GM12872 (cell line): ENCODE measurements at regions not wholly inside any gene's neighbourhood (a gene's known extent, or its start where the extent isn't known, plus 50 kb on each side); places are given as distances from the start of the nearest gene placed in this dataset.

Experiments
- TF ChIP-seq, protein P1 (sequence below): IDR thresholded peaks from 3 replicates; pipeline ENCODE4 v1.5.1; 2011; ENCODE audit warnings: low read depth, mild to moderate bottlenecking, low read length, moderate library complexity; ENCODE audit not compliant: insufficient read depth

DNA sequence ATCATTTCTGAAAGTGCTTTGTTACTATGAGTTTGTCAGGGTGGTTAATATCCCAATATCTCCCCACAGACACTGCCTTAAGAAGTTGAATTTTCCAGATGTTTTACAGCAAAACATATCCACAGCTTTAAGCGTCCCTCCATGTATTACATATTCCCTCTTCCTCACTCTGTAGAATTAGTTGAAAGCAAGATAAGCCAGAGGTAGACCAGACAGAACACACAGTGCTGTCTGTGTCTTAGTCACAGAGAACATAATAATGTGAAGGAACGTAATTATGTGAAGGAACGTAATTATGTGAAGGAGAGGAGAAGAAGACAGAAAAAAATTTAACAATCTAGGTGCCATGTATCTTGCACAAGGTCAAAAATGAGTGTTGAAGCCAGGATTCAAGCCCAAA, 81.9 kb upstream of the LRATD1 start:
- TF ChIP-seq, protein P1, sequence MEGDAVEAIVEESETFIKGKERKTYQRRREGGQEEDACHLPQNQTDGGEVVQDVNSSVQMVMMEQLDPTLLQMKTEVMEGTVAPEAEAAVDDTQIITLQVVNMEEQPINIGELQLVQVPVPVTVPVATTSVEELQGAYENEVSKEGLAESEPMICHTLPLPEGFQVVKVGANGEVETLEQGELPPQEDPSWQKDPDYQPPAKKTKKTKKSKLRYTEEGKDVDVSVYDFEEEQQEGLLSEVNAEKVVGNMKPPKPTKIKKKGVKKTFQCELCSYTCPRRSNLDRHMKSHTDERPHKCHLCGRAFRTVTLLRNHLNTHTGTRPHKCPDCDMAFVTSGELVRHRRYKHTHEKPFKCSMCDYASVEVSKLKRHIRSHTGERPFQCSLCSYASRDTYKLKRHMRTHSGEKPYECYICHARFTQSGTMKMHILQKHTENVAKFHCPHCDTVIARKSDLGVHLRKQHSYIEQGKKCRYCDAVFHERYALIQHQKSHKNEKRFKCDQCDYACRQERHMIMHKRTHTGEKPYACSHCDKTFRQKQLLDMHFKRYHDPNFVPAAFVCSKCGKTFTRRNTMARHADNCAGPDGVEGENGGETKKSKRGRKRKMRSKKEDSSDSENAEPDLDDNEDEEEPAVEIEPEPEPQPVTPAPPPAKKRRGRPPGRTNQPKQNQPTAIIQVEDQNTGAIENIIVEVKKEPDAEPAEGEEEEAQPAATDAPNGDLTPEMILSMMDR = no peak

DNA sequence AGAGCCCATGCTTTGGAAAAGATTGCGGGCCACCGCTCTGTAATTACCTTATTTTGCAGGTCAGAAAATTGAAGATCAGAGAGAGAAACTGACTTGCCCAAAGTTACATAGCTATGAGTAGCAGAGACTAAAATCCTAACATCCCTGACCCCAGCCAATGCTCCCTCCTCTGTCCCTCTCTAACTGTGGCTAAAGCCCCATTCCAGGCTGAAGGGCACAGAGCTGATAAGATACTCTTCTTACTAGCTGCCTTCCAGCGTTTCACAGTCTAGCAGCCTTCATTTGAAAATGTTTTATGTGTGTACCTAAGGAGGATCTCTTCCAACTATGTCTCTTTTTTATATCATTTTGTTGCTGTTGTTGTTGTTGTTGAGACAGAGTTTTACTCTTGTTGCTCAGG, 81.4 kb upstream of the LRATD1 start:
- TF ChIP-seq, protein P1 = no peak

GRCh38 chr2:14552286-14552685, 80.2 kb upstream of the LRATD1 start:
- TF ChIP-seq, protein P1 = no peak

DNA sequence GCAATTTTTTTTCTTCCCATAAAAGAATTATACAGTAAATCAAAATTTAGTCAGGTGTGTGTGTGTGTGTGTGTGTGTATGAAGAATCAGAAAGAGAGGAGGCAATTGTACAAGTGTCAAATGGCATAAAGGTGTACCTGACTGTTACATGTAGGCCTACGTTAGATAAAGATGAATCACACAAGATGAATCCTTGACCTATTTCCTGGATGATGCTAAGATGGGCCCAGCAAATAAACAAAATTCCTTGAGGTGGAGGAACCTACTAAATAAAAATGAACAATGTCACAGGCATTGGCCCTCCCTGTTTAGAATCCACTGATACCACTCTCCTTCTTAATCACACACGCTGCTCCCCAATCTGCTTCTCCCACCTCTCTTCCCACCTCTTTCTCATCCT, 79.7 kb upstream of the LRATD1 start:
- TF ChIP-seq, protein P1 = no peak

DNA sequence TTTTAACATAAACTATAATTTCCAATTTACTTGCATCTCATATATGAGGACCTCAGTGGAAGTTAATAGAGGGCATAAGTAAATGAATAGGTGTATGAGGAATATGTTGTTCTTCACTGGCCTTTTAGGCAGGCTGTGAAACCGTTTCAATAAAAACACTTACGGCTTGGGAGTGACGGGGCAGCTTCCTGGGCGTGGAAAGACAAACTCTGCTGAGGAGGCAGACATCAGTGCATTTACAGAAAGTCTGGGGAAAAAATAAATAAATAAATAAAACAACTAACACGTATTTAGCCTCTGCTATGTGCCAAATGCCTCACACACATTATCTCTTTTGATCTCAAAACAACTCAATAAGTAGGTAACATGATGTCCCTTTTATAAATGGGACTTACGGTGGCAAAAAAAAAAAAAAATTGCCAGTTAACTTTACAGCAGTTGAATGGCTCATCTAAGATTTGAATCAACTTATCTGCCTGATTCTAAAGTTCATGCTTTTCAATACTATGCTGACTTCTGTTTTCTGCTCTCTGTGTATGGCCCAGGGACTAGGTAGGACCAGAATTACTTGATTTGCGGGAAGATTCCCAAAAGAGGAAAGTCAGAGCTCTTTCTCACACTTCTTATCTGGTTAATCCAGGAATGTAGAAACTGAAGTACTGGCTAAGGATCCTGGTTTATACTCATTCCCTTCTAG, 77.5 kb upstream of the LRATD1 start:
- TF ChIP-seq, protein P1 = no peak

DNA sequence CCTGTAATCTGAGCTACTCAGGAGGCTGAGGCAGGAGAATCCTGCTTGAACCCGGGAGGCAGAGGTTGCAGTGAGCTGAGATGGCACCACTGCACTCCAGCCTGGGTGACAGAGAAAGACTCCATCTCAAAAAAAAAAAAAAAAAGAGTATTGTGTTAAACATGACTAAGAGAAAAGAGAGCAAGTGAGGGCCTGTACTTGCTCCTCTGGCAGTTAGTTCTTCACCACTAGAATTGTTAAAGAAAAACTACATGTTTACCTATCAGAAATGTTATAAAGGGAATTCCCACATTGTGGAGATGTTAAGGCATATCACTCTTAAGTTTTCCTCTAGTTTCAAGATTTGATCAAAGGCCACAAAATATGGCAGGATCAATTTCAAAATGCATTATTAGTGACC, 75.4 kb upstream of the LRATD1 start:
- TF ChIP-seq, protein P1 = no peak

GRCh38 chr2:14557916-14558315, 74.6 kb upstream of the LRATD1 start:
- TF ChIP-seq, protein P1 = no peak
